SKM-1 (cell line): ENCODE measurements at regions not wholly inside any gene's neighbourhood (a gene's known extent, or its start where the extent isn't known, plus 50 kb on each side); places are given as distances from the start of the nearest gene placed in this dataset.

Experiments
- DNase-seq: peaks from one replicate; lab custom pipeline; 2025; ENCODE audit not compliant: unreplicated experiment; lab: John Stamatoyannopoulos, UW

DNA sequence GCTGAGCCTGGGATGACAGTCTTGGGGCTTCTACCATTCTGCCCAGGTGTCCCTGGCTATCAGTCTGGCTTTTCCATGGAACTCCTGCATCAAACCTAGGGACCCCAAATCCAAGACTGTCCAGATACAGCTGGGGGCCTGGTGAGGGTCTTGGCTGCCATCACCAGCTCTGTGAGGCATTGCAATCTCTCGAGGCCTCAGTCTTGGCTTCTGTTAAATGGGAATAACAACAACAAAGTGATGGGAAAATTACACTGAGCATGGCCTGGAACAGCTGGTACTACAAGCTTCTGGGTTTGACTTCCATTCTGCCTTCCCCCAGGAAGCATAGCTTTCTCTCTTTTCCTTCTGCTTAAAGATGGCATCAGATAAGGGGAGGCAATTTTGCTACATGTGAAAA is 50.0 kb upstream of the LCTL start:
- no peak for DNase-seq

DNA sequence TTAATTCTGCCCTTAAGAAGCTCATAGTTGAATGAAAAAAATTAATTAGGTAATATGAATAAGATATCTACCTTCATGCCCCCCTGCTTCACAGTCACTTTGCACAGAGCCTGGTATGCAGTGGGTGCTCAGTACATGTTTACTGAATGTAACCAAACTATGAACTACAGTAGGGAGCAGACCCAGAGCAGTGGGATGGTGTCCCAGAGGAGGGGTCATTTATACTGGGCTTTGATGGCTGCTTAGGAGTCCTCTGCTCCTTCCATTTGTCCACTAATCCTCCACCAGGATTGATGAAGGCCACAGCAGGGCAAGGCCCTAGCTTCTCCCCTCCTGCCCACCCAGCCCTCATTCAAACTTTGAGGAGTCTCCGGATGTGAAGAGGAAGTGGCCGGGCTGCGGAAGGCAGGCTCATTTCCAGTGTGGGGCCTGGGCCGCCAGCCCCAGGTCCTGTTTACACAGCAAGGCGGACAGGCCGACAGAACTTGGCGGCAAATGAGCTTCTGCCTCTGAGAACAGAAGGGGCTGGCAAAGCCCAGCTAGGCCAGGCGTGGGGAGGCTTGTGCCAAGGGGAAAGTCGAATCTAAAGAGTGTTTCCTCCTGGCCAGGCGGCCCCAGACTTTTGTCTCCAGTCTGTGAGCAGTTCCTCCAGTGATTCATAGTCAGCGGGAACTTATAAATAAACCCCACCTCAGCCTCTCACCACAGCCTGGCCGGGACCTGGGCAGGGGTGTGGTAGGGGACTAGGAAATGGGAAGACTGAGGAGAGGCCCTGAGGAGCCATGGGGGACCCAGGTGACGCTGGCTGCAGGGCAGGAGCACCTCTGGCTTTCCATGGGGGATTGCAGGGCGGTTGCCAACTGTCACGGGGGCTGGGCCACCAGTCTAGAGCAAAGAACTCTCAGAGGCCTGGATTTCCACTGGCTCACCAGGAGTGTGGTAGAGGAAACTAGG is 51.6 kb upstream of the LCTL start:
- peak; percentile 46 for DNase-seq

GRCh38 chr15:66619152-66619903 is 53.5 kb upstream of the LCTL start:
- DNase-seq = peak; percentile 57

DNA sequence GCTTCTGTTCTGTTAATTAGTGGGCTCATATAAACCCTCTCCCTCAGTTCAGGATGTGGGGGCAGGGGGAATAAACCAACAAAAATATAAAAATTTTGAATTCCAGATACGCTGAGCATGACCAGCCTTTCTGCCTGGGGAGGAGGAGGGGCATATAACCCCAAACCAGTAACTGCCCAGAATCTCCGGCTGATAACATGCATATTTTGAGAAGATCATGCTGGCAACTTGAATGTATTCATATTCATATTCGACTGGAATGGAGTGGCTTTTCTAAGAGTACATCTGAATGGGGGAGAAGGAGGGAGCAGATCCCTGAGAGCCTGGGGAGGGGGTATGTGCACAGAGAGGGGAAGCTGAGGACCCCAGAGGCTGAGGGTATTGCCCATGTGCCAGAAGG is 54.5 kb upstream of the LCTL start:
- no peak for DNase-seq

- DNase-seq = no peak
Observed at GRCh38 chr15:66620744-66621344, 55.0 kb upstream of the LCTL start.

DNA sequence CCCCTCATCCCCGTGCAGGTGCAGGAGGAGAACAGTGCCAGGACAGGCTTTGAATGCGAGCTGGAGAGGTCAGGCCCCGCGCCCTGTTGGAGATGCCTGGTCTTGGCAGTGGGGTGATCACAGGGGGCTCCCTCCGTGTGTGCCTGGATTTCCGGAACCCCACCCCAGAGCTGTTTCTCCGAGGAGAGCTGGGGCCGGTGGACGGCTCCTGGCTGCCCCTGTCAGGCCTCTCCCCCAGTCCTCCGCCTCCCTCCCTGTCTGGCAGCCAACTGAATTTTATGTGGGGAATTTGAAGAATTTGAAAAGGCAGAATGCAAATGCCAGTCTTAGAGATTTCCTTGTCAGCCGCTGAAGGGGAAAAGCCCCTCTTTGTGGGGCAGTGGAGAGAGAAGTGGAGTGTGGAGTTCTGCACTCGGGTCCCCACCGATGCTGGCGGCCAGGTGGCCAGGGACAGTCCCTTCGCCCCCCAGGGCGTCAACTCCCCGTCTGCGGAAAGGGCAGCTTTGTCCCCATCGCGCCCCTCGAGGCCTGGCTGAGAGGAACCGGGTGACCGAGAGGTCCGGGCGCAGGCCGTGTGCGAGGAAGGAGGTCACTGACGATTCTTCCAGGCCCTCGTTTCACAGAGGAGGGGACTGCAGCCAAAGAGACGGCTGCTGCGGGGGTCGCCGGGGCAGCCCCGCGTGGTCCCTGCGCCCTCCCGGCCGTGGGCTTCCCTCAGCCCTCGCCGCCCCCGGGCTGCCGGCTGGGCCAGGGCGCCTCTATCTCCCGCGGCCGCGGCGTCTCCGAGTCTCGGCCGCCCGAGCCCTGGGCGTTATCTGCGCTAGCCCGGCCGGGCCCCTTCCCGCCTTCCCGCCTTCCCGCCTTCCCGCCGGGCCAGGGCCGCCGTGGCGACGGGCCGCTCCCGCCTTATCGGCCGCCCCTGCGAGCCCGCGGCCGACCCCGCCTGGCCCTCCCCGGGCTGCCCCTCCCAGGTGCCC is 56.0 kb upstream of the LCTL start:
- no peak for DNase-seq

DNA sequence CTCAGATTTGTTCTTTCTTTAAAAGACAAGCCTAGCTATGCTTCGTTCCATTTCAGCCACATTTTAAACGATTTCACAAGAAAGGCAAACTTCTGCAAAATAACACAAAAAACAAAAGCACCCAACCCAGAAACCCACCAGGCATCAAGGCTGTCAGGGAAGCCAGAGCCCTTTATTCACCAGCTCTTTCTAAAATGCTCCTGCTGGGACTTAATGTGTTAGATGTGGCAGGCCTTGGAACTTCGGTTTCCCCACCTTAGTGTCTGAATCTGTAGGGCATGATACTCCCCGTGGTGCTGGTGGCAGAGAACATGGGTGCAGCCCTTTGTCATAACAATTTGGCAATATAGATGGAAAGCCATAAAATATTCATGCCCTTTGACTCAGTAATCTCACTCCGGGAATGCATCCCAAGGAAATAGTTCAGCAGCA is 56.8 kb upstream of the LCTL start:
- no peak for DNase-seq

DNA sequence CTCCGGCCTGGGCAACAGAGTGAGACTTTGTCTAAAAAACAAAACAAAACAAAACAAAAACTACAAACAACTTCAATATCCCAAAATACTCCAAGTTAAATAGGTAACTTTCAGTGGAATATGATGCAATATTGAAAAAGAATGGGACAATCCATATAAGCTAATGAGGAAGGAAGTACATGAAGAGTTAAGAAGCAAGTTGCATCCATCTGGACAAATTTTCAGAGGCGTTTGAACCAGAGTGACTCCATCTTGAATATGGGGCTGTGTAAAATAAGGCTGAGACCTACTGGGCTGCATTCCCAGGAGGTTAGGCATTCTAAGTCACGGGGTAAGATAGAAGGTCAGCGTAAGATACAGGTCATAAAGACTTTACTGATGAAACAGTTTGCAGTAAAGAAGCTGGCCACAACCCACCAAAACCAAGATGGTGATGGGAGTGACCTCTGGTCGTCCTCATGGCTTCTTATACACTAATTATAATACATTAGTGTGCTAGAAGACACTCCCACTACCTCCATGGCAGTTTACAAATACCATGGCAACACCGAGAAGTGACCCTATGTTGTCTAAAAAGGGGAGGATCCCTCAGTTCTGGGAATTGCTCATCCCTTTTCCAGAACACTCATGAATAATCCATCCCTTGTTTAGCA is 58.1 kb upstream of the LCTL start:
- no peak for DNase-seq

DNA sequence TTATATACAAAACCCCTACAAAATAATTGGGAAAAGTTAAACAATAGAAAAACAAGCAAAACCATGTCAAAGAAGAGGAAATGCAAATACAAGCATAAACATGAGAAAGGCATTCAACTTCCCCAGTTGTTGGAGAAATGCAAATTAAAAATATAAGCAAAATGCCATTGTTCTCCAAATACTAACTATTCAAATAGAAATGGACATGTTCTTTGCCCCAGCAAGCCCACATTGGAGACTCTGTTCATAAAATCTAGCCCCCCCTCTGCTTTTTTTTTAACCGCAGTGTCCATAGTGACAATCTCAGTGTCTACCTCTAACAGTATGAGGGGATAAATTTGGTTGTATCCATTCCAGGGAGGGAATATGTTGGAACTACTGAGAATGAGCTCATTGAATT is 59.7 kb upstream of the LCTL start:
- DNase-seq = no peak

DNA sequence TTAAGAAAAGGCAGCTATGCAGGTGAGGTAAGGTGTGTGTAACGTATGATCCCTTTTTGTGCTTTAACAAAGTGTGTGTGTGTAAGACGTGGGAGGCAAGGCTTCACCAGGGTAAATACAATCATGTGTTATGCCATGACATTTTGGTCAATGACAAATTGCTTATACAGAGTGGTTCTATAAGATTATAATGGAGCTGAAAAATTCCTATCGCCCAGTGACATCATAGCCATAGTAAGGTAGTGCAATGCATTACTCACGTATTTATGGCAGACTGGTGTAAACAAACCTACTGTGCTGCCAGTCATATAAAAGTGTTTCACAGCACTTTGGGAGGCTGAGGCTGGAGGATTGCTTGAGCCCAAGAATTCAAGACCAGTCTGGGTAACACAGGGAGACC is 60.2 kb upstream of the LCTL start:
- DNase-seq = no peak

- DNase-seq = no peak
Observed at GRCh38 chr15:66628976-66629723, 63.4 kb upstream of the LCTL start.

DNA sequence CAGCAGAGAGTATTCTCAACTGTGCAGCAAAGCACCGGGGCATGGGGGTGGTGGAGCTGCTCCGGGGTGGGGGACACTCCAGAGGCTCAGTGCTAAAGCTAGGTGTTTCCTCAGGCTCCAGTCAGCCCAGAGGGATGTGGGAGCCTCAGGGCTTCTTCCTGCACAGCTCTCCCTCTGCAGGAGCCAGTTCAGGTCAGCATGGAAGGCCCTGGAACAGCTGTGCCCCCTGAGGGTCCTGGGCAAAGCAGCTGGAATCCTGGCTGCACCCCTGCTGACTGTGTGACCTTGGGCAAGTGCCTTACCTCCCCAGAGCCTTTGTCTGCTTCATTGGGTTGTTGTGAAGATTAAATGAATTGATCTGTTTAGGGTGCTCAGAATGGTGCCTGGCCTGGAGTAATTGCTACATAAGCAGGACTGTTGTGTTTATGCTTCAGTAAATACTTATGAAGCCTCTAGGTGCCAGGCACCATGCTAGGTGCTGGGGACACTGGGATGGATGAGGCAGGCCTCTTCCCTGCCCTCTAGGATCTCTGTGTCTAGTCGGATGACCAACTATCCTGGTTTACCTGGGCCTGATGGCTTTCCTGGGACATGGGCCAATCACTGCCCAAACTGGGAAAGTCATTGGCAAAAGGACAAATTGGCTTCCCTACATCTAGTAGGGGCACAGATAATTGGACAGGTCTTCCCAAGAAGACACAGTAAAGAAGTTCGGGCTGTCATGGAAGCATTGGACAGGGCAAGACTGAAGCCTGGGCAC is 64.2 kb upstream of the LCTL start:
- DNase-seq = no peak

- DNase-seq = no peak
Observed at GRCh38 chr15:66630801-66631351, 65.1 kb upstream of the LCTL start.

GRCh38 chr15:66631616-66632263 is 65.9 kb upstream of the LCTL start:
- DNase-seq = no peak

DNA sequence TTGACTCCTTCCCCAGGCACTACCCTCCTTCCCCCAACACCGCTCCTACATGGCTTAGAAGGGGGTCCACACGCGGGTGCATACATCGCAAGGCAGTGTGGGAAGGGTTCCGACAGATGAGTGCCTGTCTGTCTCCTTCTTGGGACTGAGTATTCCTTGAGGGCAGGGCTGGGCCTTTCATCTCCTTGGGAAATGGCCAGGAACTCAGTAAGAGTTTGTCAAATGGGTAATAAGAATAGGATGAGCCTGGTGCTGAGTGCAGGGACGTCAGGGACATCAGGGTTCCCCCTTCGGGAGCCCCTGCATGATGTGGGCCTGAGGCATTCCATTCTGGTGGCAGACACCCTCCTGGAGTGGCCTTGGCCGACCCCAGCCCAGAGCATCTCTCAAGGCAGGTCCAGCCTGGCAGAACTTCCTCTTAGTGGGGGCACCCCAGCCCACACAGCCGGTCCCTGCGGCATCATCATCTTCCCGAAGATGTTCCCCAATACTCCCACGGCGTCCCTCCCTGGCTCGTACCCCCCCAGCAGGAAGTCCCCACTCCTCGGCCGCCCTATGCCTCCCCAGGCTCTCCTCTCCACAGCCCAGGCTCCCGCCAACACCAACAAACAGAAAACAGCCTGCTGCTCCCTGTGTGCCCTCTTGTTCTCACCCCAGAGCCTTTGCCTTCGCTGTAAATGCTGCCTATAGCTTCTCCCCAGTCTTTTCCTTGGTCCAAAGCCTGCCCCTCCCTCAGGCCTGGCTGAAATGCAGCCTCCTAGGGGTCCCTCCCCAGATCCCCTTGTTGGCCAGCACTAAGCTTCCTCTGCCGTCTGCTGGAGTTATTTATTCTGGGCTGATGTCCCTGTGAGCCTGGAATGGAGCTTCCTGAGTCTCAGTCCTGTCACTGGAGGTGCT is 67.5 kb upstream of the LCTL start:
- DNase-seq = no peak

DNA sequence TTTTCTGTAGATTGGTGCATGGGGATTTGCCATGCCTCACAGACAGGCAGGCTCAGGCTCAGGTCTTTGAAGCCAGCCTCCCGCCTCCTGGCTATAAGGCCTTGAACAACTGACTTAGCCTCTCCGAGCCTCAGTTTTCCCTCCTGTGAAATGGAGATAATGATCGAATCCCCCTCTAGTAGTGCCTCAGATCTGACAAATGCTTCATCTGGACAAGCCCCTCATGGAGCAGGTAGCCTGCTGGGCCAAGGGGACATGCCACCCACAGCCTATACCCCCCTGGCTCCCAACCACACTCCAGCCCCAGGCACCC is 68.1 kb upstream of the LCTL start:
- no peak for DNase-seq

DNA sequence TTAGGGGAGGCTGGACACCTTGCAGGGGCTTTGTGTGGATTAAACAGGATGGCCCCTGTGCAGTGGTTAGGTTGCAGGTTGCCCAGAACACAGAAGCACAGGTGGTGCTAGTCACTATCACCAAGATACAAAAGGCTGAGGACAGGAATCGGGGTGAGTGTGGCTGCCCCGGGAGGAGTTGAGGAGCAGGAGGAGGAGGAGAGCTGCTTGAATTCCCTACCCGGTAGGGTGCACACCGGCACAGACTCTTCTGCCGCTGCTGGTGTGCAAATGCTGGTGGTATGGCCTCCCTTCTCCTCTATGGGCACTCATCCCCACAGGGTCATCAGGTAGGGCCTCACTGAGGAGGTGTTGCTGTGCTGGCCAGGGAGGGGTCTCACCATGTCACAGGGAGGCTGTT is 67.5 kb upstream of the SMAD6 start:
- no peak for DNase-seq
